ENCODE measurements at regions not wholly inside any gene's neighbourhood (a gene's known extent, or its start where the extent isn't known, plus 50 kb on each side); places are given as distances from the start of the nearest gene placed in this dataset.

DNA sequence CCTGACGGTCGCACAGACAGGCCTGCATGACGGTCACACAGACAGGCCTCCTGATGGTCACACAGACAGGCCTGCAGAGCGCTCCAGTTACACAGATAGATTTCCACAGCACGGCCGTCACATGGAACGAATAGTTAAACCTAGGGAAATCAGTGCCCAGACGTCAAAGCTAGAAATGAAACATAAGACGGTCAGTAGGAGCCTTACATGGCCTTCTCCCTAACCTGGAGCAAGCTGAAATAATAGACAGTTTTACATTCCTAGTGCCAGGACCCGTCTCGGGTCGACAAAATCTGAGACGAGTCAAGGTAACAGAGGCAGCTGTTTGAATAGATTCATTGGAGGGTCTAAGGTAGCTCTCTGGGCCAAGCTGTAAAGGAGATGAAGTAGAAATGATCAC is 126.9 kb downstream of the MTNR1A start:
- Mint-ChIP-seq H3K36me3 (ENCODE audit: low read depth) (no peaks in the 10 kb centered on the region), H3K27ac (no peak overlapping the region), H3K4me3 (no peak overlapping the region), H3K4me1 (ENCODE audit: low read depth) (no peaks in the 10 kb centered on the region), H3K27me3 (no peaks in the 10 kb centered on the region), H3K9me3 (no peaks in the 10 kb centered on the region)
- ATAC-seq (no peak), DNase-seq (no peak)
- ChIA-PET POLR2A (no interaction called here), CTCF (no interaction called here)
- intact Hi-C loops (cut with micrococcal nuclease) = no loop called here
- TF ChIP-seq, protein P1, sequence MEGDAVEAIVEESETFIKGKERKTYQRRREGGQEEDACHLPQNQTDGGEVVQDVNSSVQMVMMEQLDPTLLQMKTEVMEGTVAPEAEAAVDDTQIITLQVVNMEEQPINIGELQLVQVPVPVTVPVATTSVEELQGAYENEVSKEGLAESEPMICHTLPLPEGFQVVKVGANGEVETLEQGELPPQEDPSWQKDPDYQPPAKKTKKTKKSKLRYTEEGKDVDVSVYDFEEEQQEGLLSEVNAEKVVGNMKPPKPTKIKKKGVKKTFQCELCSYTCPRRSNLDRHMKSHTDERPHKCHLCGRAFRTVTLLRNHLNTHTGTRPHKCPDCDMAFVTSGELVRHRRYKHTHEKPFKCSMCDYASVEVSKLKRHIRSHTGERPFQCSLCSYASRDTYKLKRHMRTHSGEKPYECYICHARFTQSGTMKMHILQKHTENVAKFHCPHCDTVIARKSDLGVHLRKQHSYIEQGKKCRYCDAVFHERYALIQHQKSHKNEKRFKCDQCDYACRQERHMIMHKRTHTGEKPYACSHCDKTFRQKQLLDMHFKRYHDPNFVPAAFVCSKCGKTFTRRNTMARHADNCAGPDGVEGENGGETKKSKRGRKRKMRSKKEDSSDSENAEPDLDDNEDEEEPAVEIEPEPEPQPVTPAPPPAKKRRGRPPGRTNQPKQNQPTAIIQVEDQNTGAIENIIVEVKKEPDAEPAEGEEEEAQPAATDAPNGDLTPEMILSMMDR (IDR thresholded peaks at IDR 0.05) = no peak

- Mint-ChIP-seq H3K9me3 (no peaks in the 10 kb centered on the region), H3K36me3 (ENCODE audit: low read depth) (no peaks in the 10 kb centered on the region), H3K4me1 (ENCODE audit: low read depth) (no peaks in the 10 kb centered on the region), H3K27ac (no peak overlapping the region), H3K27me3 (no peaks in the 10 kb centered on the region), H3K4me3 (no peak overlapping the region)
- ATAC-seq (no peak), DNase-seq (no peak)
- ChIA-PET POLR2A (no interaction called here), CTCF (interaction anchor here (1.1 kb wide), 1 partner anchor 13 kb away, joined by 3 read pairs; no protein-coding TSS in a partner anchor)
- TF ChIP-seq, protein P1 (IDR thresholded peaks at IDR 0.05) = no peak
- intact Hi-C loops (cut with micrococcal nuclease) = no loop called here
These were observed 130.6 kb downstream of the MTNR1A start for GRCh38 chr4:186424745-186425144.

DNA sequence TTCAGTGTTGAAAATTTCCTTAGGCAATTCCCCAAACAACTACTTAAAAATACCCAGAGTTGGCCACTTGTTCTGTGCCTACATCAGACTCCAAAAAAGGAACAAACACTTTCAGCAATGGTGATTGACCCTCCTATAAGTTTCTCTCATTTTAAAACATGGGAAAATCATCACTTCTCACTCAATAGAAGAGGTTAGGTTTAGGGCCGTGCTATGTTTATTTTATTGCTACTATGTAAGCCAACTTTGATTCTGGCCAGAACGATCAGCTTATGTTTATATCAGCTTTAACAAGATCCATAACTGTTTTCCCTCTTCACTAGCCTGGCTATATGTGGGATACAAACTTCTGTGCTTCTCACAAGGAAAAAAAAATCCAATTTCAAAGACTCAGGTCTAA is 133.1 kb downstream of the MTNR1A start:
- no peak overlapping the region for H3K27ac Mint-ChIP-seq
- DNase-seq = no peak
- CTCF ChIA-PET = no interaction called here
- H3K9me3 Mint-ChIP-seq = no peaks in the 10 kb centered on the region
- H3K27me3 Mint-ChIP-seq = no peaks in the 10 kb centered on the region
- H3K36me3 Mint-ChIP-seq (ENCODE audit: low read depth) = no peaks in the 10 kb centered on the region
- no peaks in the 10 kb centered on the region for H3K4me1 Mint-ChIP-seq (ENCODE audit: low read depth)
- POLR2A ChIA-PET = no interaction called here
- ATAC-seq = no peak
- H3K4me3 Mint-ChIP-seq = no peak overlapping the region
- intact Hi-C loops (cut with micrococcal nuclease) = no loop called here
- TF ChIP-seq, protein P1 (IDR thresholded peaks at IDR 0.05) = no peak

- DNase-seq (no peak), ATAC-seq (no peak)
- ChIA-PET POLR2A (no interaction called here), CTCF (no interaction called here)
- Mint-ChIP-seq H3K27me3 (no peaks in the 10 kb centered on the region), H3K4me1 (ENCODE audit: low read depth) (no peaks in the 10 kb centered on the region), H3K27ac (no peak overlapping the region), H3K36me3 (ENCODE audit: low read depth) (no peaks in the 10 kb centered on the region), H3K4me3 (no peak overlapping the region), H3K9me3 (no peaks in the 10 kb centered on the region)
- intact Hi-C loops (cut with micrococcal nuclease) = no loop called here
- TF ChIP-seq, protein P1 (IDR thresholded peaks at IDR 0.05) = no peak
These were observed 138.8 kb downstream of the MTNR1A start for GRCh38 chr4:186416451-186417060.

DNA sequence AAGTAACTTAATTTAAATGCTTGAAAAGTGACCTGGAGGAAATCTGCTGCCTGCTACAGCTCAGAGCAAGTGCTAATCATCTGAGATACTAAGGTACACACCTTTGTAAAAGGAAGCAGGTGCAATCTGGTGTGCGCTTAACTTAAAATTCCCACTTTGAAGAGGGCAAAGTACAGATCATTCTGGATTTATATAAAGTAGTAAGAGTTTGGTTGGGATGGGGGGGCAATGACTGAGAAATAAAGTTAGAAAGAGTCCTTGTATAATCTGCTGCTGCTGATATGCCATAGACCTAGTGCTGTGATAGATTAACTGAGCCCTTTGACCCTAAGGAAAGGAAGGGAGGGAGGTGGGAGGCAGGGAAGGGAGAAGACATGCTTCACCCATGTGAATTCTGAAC is 141.0 kb downstream of the MTNR1A start:
- CTCF ChIA-PET = no interaction called here
- ATAC-seq (no peak), DNase-seq (no peak)
- POLR2A ChIA-PET = no interaction called here
- Mint-ChIP-seq H3K36me3 (ENCODE audit: low read depth) (no peaks in the 10 kb centered on the region), H3K4me3 (no peak overlapping the region), H3K9me3 (no peaks in the 10 kb centered on the region), H3K4me1 (ENCODE audit: low read depth) (no peaks in the 10 kb centered on the region), H3K27ac (no peak overlapping the region), H3K27me3 (no peaks in the 10 kb centered on the region)
- TF ChIP-seq, protein P1 (IDR thresholded peaks at IDR 0.05) = no peak
- intact Hi-C loops (cut with micrococcal nuclease) = no loop called here

All from activated CD8-positive, alpha-beta T cell treated with anti-CD3 and anti-CD28 coated beads for 36 hours (primary cell).